ENCODE measurements at regions not wholly inside any gene's neighbourhood (a gene's known extent, or its start where the extent isn't known, plus 50 kb on each side); places are given as distances from the start of the nearest gene placed in this dataset.

GRCh38 chr2:142588269-142588668 is 289.2 kb upstream of the KYNU start:
- no peak for TF ChIP-seq EZH2 (IDR thresholded peaks at IDR 0.05; ENCODE audit: borderline replicate concordance, low read depth, low read length, poor library complexity, severe bottlenecking)
- no peak for TF ChIP-seq CTCF (conservative IDR thresholded peaks at IDR 0.05; ENCODE audit: low read depth, low read length)
